ENCODE measurements at regions not wholly inside any gene's neighbourhood (a gene's known extent, or its start where the extent isn't known, plus 50 kb on each side); places are given as distances from the start of the nearest gene placed in this dataset.

GRCh38 chr12:30463636-30464035 lies 232.0 kb downstream of the IPO8 start:
- Histone ChIP-seq H3K9ac (ENCODE audit: low read depth in 1 of 3, low read length in 3 of 3) (no peak overlapping the region), H3K27ac (ENCODE audit: low read depth, low read length) (no peak overlapping the region), H3K27me3 (ENCODE audit: control insufficient read depth in 3 of 3, insufficient read depth in 3 of 3, low read length in 3 of 3) (no peaks in the 10 kb centered on the region), H3K9me3 (ENCODE audit: control insufficient read depth in 3 of 3, low read length in 3 of 3) (no peaks in the 10 kb centered on the region), H3K4me1 (ENCODE audit: control insufficient read depth in 3 of 3, insufficient read depth in 3 of 3, low read length in 3 of 3) (no peaks in the 10 kb centered on the region), H3K4me3 (ENCODE audit: low read length in 3 of 3) (no peak overlapping the region), H3K36me3 (ENCODE audit: control insufficient read depth in 3 of 3, insufficient read depth in 3 of 3, low read length in 3 of 3) (no peaks in the 10 kb centered on the region)

DNA sequence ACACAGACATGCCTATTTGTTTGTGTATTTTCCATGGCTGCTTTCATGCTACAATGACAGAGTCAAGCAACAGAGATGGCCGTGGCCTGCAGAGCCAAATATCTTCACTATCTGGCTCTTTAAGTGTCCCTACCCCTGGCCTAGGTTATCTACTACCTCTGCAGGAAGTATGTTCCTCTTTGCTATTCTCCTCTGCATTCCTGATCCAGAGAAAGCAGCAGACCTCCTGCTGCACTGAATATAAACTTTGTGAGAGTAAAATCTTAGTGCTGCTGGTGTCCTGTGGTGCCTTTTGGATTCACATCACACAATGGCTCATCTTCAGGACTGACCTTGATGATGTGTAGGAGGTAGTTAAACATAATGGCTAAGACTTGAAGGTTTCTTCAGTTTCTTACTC lies 233.4 kb downstream of the IPO8 start:
- Histone ChIP-seq H3K4me3 (ENCODE audit: low read length in 3 of 3) (no peak overlapping the region), H3K4me1 (ENCODE audit: control insufficient read depth in 3 of 3, insufficient read depth in 3 of 3, low read length in 3 of 3) (no peaks in the 10 kb centered on the region), H3K27ac (ENCODE audit: low read depth, low read length) (no peak overlapping the region), H3K9me3 (ENCODE audit: control insufficient read depth in 3 of 3, low read length in 3 of 3) (no peaks in the 10 kb centered on the region), H3K36me3 (ENCODE audit: control insufficient read depth in 3 of 3, insufficient read depth in 3 of 3, low read length in 3 of 3) (no peaks in the 10 kb centered on the region), H3K27me3 (ENCODE audit: control insufficient read depth in 3 of 3, insufficient read depth in 3 of 3, low read length in 3 of 3) (no peaks in the 10 kb centered on the region), H3K9ac (ENCODE audit: low read depth in 1 of 3, low read length in 3 of 3) (no peak overlapping the region)

GRCh38 chr12:30461026-30461615 lies 234.5 kb downstream of the IPO8 start:
- Histone ChIP-seq H3K27me3 (ENCODE audit: control insufficient read depth in 3 of 3, insufficient read depth in 3 of 3, low read length in 3 of 3) (no peaks in the 10 kb centered on the region), H3K27ac (ENCODE audit: low read depth, low read length) (no peak overlapping the region), H3K4me3 (ENCODE audit: low read length in 3 of 3) (no peak overlapping the region), H3K9me3 (ENCODE audit: control insufficient read depth in 3 of 3, low read length in 3 of 3) (no peaks in the 10 kb centered on the region), H3K9ac (ENCODE audit: low read depth in 1 of 3, low read length in 3 of 3) (no peak overlapping the region), H3K36me3 (ENCODE audit: control insufficient read depth in 3 of 3, insufficient read depth in 3 of 3, low read length in 3 of 3) (no peaks in the 10 kb centered on the region), H3K4me1 (ENCODE audit: control insufficient read depth in 3 of 3, insufficient read depth in 3 of 3, low read length in 3 of 3) (no peaks in the 10 kb centered on the region)

- no peaks in the 10 kb centered on the region for H3K4me1 ChIP-seq (ENCODE audit: control insufficient read depth in 3 of 3, insufficient read depth in 3 of 3, low read length in 3 of 3)
- H3K9me3 ChIP-seq (ENCODE audit: control insufficient read depth in 3 of 3, low read length in 3 of 3), result no peaks in the 10 kb centered on the region
- no peak overlapping the region for H3K9ac ChIP-seq (ENCODE audit: low read depth in 1 of 3, low read length in 3 of 3)
- no peak overlapping the region for H3K27ac ChIP-seq (ENCODE audit: low read depth, low read length)
- no peak overlapping the region for H3K4me3 ChIP-seq (ENCODE audit: low read length in 3 of 3)
- H3K27me3 ChIP-seq (ENCODE audit: control insufficient read depth in 3 of 3, insufficient read depth in 3 of 3, low read length in 3 of 3), result no peaks in the 10 kb centered on the region
- H3K36me3 ChIP-seq (ENCODE audit: control insufficient read depth in 3 of 3, insufficient read depth in 3 of 3, low read length in 3 of 3), result no peaks in the 10 kb centered on the region
These were observed 237.2 kb downstream of the IPO8 start for GRCh38 chr12:30458453-30458852.

- Histone ChIP-seq H3K9me3 (ENCODE audit: control insufficient read depth in 3 of 3, low read length in 3 of 3) (no peaks in the 10 kb centered on the region), H3K4me1 (ENCODE audit: control insufficient read depth in 3 of 3, insufficient read depth in 3 of 3, low read length in 3 of 3) (no peaks in the 10 kb centered on the region), H3K4me3 (ENCODE audit: low read length in 3 of 3) (no peak overlapping the region), H3K36me3 (ENCODE audit: control insufficient read depth in 3 of 3, insufficient read depth in 3 of 3, low read length in 3 of 3) (no peaks in the 10 kb centered on the region), H3K9ac (ENCODE audit: low read depth in 1 of 3, low read length in 3 of 3) (no peak overlapping the region), H3K27ac (ENCODE audit: low read depth, low read length) (no peak overlapping the region), H3K27me3 (ENCODE audit: control insufficient read depth in 3 of 3, insufficient read depth in 3 of 3, low read length in 3 of 3) (no peaks in the 10 kb centered on the region)
These were observed 237.9 kb downstream of the IPO8 start for GRCh38 chr12:30457621-30458289.

GRCh38 chr12:30450872-30451271 lies 244.8 kb downstream of the IPO8 start:
- Histone ChIP-seq H3K27me3 (ENCODE audit: control insufficient read depth in 3 of 3, insufficient read depth in 3 of 3, low read length in 3 of 3) (no peaks in the 10 kb centered on the region), H3K4me3 (ENCODE audit: low read length in 3 of 3) (no peak overlapping the region), H3K9me3 (ENCODE audit: control insufficient read depth in 3 of 3, low read length in 3 of 3) (peaks cover 0 to 3% (median 0%) of the 10 kb centered on the region in 3 donors), H3K4me1 (ENCODE audit: control insufficient read depth in 3 of 3, insufficient read depth in 3 of 3, low read length in 3 of 3) (no peaks in the 10 kb centered on the region), H3K27ac (ENCODE audit: low read depth, low read length) (no peak overlapping the region), H3K36me3 (ENCODE audit: control insufficient read depth in 3 of 3, insufficient read depth in 3 of 3, low read length in 3 of 3) (no peaks in the 10 kb centered on the region), H3K9ac (ENCODE audit: low read depth in 1 of 3, low read length in 3 of 3) (no peak overlapping the region)

GRCh38 chr12:30450226-30450625 lies 245.4 kb downstream of the IPO8 start:
- Histone ChIP-seq H3K4me1 (ENCODE audit: control insufficient read depth in 3 of 3, insufficient read depth in 3 of 3, low read length in 3 of 3) (no peaks in the 10 kb centered on the region), H3K4me3 (ENCODE audit: low read length in 3 of 3) (no peak overlapping the region), H3K36me3 (ENCODE audit: control insufficient read depth in 3 of 3, insufficient read depth in 3 of 3, low read length in 3 of 3) (no peaks in the 10 kb centered on the region), H3K27me3 (ENCODE audit: control insufficient read depth in 3 of 3, insufficient read depth in 3 of 3, low read length in 3 of 3) (no peaks in the 10 kb centered on the region), H3K9me3 (ENCODE audit: control insufficient read depth in 3 of 3, low read length in 3 of 3) (peaks cover 0 to 3% (median 0%) of the 10 kb centered on the region in 3 donors), H3K27ac (ENCODE audit: low read depth, low read length) (no peak overlapping the region), H3K9ac (ENCODE audit: low read depth in 1 of 3, low read length in 3 of 3) (no peak overlapping the region)

GRCh38 chr12:30448038-30448437 lies 247.6 kb downstream of the IPO8 start:
- no peak overlapping the region for H3K27ac ChIP-seq (ENCODE audit: low read depth, low read length)
- H3K9me3 ChIP-seq (ENCODE audit: control insufficient read depth in 3 of 3, low read length in 3 of 3), result peaks cover 0 to 3% (median 0%) of the 10 kb centered on the region in 3 donors
- no peak overlapping the region for H3K9ac ChIP-seq (ENCODE audit: low read depth in 1 of 3, low read length in 3 of 3)
- H3K4me1 ChIP-seq (ENCODE audit: control insufficient read depth in 3 of 3, insufficient read depth in 3 of 3, low read length in 3 of 3), result no peaks in the 10 kb centered on the region
- no peak overlapping the region for H3K4me3 ChIP-seq (ENCODE audit: low read length in 3 of 3)
- no peaks in the 10 kb centered on the region for H3K36me3 ChIP-seq (ENCODE audit: control insufficient read depth in 3 of 3, insufficient read depth in 3 of 3, low read length in 3 of 3)
- no peaks in the 10 kb centered on the region for H3K27me3 ChIP-seq (ENCODE audit: control insufficient read depth in 3 of 3, insufficient read depth in 3 of 3, low read length in 3 of 3)

DNA sequence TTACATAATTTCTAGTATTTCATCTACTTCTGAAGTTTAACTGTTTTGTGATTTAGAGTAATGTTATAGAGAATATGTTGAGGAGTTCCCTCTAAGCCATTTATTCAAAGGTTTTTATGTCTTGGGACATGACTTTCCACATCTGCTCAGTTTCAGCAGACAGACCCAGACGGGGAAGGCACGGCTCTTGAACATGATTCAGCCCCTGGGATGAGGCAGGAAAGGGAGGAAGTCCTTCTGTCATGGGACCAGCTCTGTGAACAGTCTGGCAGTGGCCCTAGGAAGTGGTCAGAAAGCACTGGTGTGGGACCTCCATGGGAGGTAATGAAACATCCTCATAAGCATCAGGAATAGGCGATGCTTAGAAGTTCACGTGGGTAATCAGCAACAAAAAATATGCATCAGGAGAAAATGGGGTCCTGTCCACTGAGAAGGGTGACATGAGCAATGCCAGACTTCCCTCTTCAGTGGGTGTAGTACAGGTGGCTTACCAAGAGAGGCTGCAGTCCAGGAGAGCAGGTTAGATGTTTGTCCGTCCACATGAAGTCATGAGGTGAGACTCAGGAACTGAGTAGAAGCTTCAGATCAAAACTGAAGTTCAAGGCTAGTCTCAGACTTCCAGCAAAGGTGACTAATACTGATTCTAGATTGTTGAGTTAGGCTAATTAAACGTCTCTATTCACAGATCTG lies 248.5 kb downstream of the IPO8 start:
- no peak overlapping the region for H3K9ac ChIP-seq (ENCODE audit: low read depth in 1 of 3, low read length in 3 of 3)
- H3K36me3 ChIP-seq (ENCODE audit: control insufficient read depth in 3 of 3, insufficient read depth in 3 of 3, low read length in 3 of 3), result no peaks in the 10 kb centered on the region
- no peaks in the 10 kb centered on the region for H3K27me3 ChIP-seq (ENCODE audit: control insufficient read depth in 3 of 3, insufficient read depth in 3 of 3, low read length in 3 of 3)
- no peak overlapping the region for H3K4me3 ChIP-seq (ENCODE audit: low read length in 3 of 3)
- peaks cover 0 to 3% (median 0%) of the 10 kb centered on the region in 3 donors for H3K9me3 ChIP-seq (ENCODE audit: control insufficient read depth in 3 of 3, low read length in 3 of 3)
- H3K27ac ChIP-seq (ENCODE audit: low read depth, low read length), result no peak overlapping the region
- H3K4me1 ChIP-seq (ENCODE audit: control insufficient read depth in 3 of 3, insufficient read depth in 3 of 3, low read length in 3 of 3), result no peaks in the 10 kb centered on the region

GRCh38 chr12:30442461-30442860 lies 253.2 kb downstream of the IPO8 start:
- H3K9me3 ChIP-seq (ENCODE audit: control insufficient read depth in 3 of 3, low read length in 3 of 3), result no peaks in the 10 kb centered on the region
- no peak overlapping the region for H3K9ac ChIP-seq (ENCODE audit: low read depth in 1 of 3, low read length in 3 of 3)
- H3K36me3 ChIP-seq (ENCODE audit: control insufficient read depth in 3 of 3, insufficient read depth in 3 of 3, low read length in 3 of 3), result no peaks in the 10 kb centered on the region
- no peaks in the 10 kb centered on the region for H3K4me1 ChIP-seq (ENCODE audit: control insufficient read depth in 3 of 3, insufficient read depth in 3 of 3, low read length in 3 of 3)
- H3K27me3 ChIP-seq (ENCODE audit: control insufficient read depth in 3 of 3, insufficient read depth in 3 of 3, low read length in 3 of 3), result no peaks in the 10 kb centered on the region
- no peak overlapping the region for H3K4me3 ChIP-seq (ENCODE audit: low read length in 3 of 3)
- H3K27ac ChIP-seq (ENCODE audit: low read depth, low read length), result no peak overlapping the region

Data from skeletal muscle tissue (tissue), 3 donors.